IMR-90 (cell line): ENCODE measurements at regions not wholly inside any gene's neighbourhood (a gene's known extent, or its start where the extent isn't known, plus 50 kb on each side); places are given as distances from the start of the nearest gene placed in this dataset.

ENCODE experiments used
- ATAC-seq: fragments of 200-7000 bp; cut with Tn5 transposase; 2 replicates; pipeline ENCODE4 v1.9.1; 2020; ENCODE audit warnings: low read depth, mild to moderate bottlenecking, moderate library complexity
- BruUV-seq: library from RNA; stranded (reverse); fragments of 400-500 nt; replicated peaks from 2 replicates; lab custom pipeline; 2021; lab: Mats Ljungman, UMichigan
- CTCF ChIA-PET: fragments of 300-600 bp; formaldehyde crosslinking; extraction: SDS; loops from one replicate; lab custom pipeline; 2021; ENCODE audit warnings: antibody characterized with exemption; lab: Yijun Ruan, JAX
- POLR2A ChIA-PET: fragments of 300-600 bp; sonication (Branson Sonifier 250); formaldehyde crosslinking; loops from one replicate; lab custom pipeline; 2022; ENCODE audit warnings: antibody characterized with exemption; ENCODE audit not compliant: unreplicated experiment; lab: Charles Lee
- DNase-seq: peaks from one replicate; pipeline ENCODE4 v3.0.0; 2013
- H2AFZ ChIP-seq: replicated peaks from 2 replicates; pipeline ENCODE3; 2013; ENCODE audit warnings: low read length, mild to moderate bottlenecking; ENCODE audit not compliant: poor library complexity
- H2AK5ac ChIP-seq: 2 replicates; pipeline ENCODE4 v1.6.1; 2013; ENCODE audit warnings: low read depth, low read length, inconsistent platforms
- H2AK9ac ChIP-seq: replicated peaks from 2 replicates; pipeline ENCODE3; 2013; ENCODE audit warnings: mild to moderate bottlenecking, low read depth, low read length, moderate library complexity; ENCODE audit not compliant: poor library complexity
- H2BK120ac ChIP-seq: 2 replicates; pipeline ENCODE4 v1.6.1; 2013; ENCODE audit warnings: low read depth, low read length, inconsistent platforms
- H2BK15ac ChIP-seq: 3 replicates; pipeline ENCODE4 v1.6.1; 2013; ENCODE audit warnings: low read depth, low read length, inconsistent platforms
- H2BK20ac ChIP-seq: 2 replicates; pipeline ENCODE4 v1.6.1; 2013; ENCODE audit warnings: low read depth, mild to moderate bottlenecking, inconsistent platforms, low read length, moderate library complexity
- H2BK5ac ChIP-seq: 2 replicates; pipeline ENCODE4 v1.6.1; 2013; ENCODE audit warnings: mild to moderate bottlenecking, low read depth, low read length, inconsistent platforms; ENCODE audit not compliant: poor library complexity, severe bottlenecking
- H3K14ac ChIP-seq: replicated peaks from 2 replicates; pipeline ENCODE4 v1.6.1; 2013; ENCODE audit warnings: low read depth, low read length, inconsistent platforms
- H3K18ac ChIP-seq: 2 replicates; pipeline ENCODE4 v1.6.1; 2013; ENCODE audit warnings: low read depth, low read length, control low read depth
- H3K23ac ChIP-seq: 2 replicates; pipeline ENCODE4 v1.6.1; 2013; ENCODE audit warnings: low read depth, low read length, inconsistent platforms
- H3K27ac ChIP-seq: 2 replicates; pipeline ENCODE4 v1.5.1; 2013; ENCODE audit warnings: mild to moderate bottlenecking, control low read depth, low read length; ENCODE audit not compliant: insufficient read depth
- H3K27me3 ChIP-seq: 2 replicates; pipeline ENCODE4 v1.6.1; 2013; ENCODE audit warnings: low read length; ENCODE audit not compliant: control insufficient read depth, insufficient read depth
- H3K36me3 ChIP-seq: 2 replicates; pipeline ENCODE4 v1.6.1; 2013; ENCODE audit warnings: low read length, mixed read lengths; ENCODE audit not compliant: control insufficient read depth, insufficient read depth
- H3K4ac ChIP-seq: 2 replicates; pipeline ENCODE4 v1.6.1; 2013; ENCODE audit warnings: low read depth, low read length, inconsistent platforms
- H3K4me1 ChIP-seq: 2 replicates; pipeline ENCODE4 v1.6.1; 2013; ENCODE audit warnings: low read length, mixed read lengths; ENCODE audit not compliant: control insufficient read depth, insufficient read depth
- H3K4me2 ChIP-seq: 2 replicates; pipeline ENCODE4 v1.6.1; 2013; ENCODE audit warnings: low read depth, mild to moderate bottlenecking, control low read depth, low read length, moderate library complexity
- H3K4me3 ChIP-seq: 2 replicates; pipeline ENCODE4 v1.5.1; 2013; ENCODE audit warnings: low read depth, mild to moderate bottlenecking, control low read depth, low read length, moderate library complexity; ENCODE audit not compliant: insufficient read depth
- H3K56ac ChIP-seq: 2 replicates; pipeline ENCODE4 v1.6.1; 2013; ENCODE audit warnings: low read length, inconsistent platforms; ENCODE audit not compliant: insufficient read depth; ENCODE audit errors: extremely low read depth
- H3K79me1 ChIP-seq, 2 experiments: 2 replicates each; pipeline ENCODE4 v1.6.1; 2013; ENCODE audit warnings: low read length in 2 of 2, inconsistent platforms in 1 of 2, low read depth in 1 of 2
- H3K9ac ChIP-seq: 2 replicates; pipeline ENCODE4 v1.6.1; 2013; ENCODE audit warnings: low read depth, low read length, control low read depth
- H3K9me1 ChIP-seq: 2 replicates; pipeline ENCODE4 v1.6.1; 2013; ENCODE audit warnings: low read length, inconsistent platforms; ENCODE audit not compliant: insufficient read depth
- H3K9me3 ChIP-seq: 2 replicates; pipeline ENCODE4 v1.6.1; 2013; ENCODE audit warnings: low read length; ENCODE audit not compliant: control insufficient read depth, insufficient read depth
- H4K20me1 ChIP-seq: 2 replicates; pipeline ENCODE4 v1.6.1; 2013; ENCODE audit warnings: low read length, inconsistent platforms; ENCODE audit not compliant: insufficient read depth
- H4K5ac ChIP-seq: 2 replicates; pipeline ENCODE4 v1.6.1; 2013; ENCODE audit warnings: mild to moderate bottlenecking, low read depth, low read length, control low read depth
- H4K8ac ChIP-seq, 2 experiments: 2 replicates each; pipeline ENCODE4 v1.6.1; 2013; ENCODE audit warnings: low read depth in 2 of 2, low read length in 2 of 2, control low read depth in 1 of 2, inconsistent platforms in 1 of 2
- H4K91ac ChIP-seq: 2 replicates; pipeline ENCODE4 v1.6.1; 2013; ENCODE audit warnings: low read depth, low read length, inconsistent platforms; ENCODE audit not compliant: insufficient read depth
- BHLHE40 ChIP-seq: fragments of 150-350 bp; IDR thresholded peaks from 2 replicates; pipeline ENCODE4 v1.6.1; 2016; ENCODE audit warnings: mild to moderate bottlenecking, low read depth, low read length
- FOS ChIP-seq: fragments of 150-350 bp; IDR thresholded peaks from 2 replicates; pipeline ENCODE4 v1.6.1; 2016; ENCODE audit warnings: low read depth, low read length
- MAZ ChIP-seq: IDR thresholded peaks from 2 replicates; pipeline ENCODE4 v1.6.1; 2012; ENCODE audit warnings: low read depth, mild to moderate bottlenecking, low read length, improper control_type of control experiment, moderate library complexity, borderline replicate concordance
- NFE2L2 ChIP-seq: fragments of 150-350 bp; IDR thresholded peaks from 2 replicates; pipeline ENCODE4 v1.6.1; 2016; ENCODE audit warnings: low read depth, mild to moderate bottlenecking, low read length
- RAD21 ChIP-seq: IDR thresholded peaks from 2 replicates; pipeline ENCODE4 v1.6.1; 2012; ENCODE audit warnings: low read length, improper control_type of control experiment
- RCOR1 ChIP-seq: IDR thresholded peaks from 2 replicates; pipeline ENCODE4 v1.6.1; 2012; ENCODE audit warnings: mild to moderate bottlenecking, low read length, improper control_type of control experiment; ENCODE audit not compliant: insufficient replicate concordance
- RFX5 ChIP-seq: IDR thresholded peaks from 2 replicates; pipeline ENCODE4 v1.8.0; 2012; ENCODE audit warnings: low read depth, mild to moderate bottlenecking, low read length, moderate library complexity
- WGBS, 2 experiments: methylation state at CpG; one replicate each; pipeline versions ENCODE4 v1.1.5 to v1.1.7; 2013; ENCODE audit warnings: missing lambda C conversion rate in 2 of 2; ENCODE audit not compliant: insufficient read length in 1 of 2; ENCODE audit errors: extremely low coverage in 2 of 2; 5-methylcytosine and 5-hydroxymethylcytosine counted together
- dilution Hi-C: fragments of 300-500 bp; cut with HindIII; formaldehyde crosslinking; loops from one replicate; pipeline ENCODE4 v1.14.3; 2018; ENCODE audit warnings: low sequenced_read_pairs; ENCODE audit not compliant: unreplicated experiment
- in situ Hi-C: fragments of 300-500 bp; cut with MboI; formaldehyde crosslinking; loops from 3 replicates; pipeline ENCODE4 v1.14.3; 2019; ENCODE audit warnings: low sequenced_read_pairs, inconsistent platforms, mixed read lengths
- intact Hi-C: fragments of 100-400 bp; cut with micrococcal nuclease; formaldehyde crosslinking; loops from 2 replicates; pipeline ENCODE4 v1.10.0; 2022

DNA sequence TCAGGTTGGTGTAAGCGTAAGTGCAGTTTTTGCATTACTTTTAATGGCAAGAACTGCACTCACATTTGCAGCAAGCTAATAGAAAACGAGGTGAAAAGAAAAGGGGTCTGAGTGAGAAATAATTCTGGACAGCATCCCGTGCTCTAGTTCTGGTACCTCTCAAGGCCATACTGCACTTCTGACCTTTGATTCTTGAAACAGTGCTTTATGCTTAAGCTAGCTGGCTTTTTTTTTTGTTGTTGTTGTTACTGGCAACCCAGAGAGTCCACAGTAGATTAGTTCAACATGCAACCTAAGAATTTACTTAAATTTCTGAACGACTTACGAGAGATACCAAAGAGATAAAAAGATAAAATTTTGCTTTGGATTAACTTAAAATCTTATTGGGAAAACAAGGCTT lies 75.2 kb upstream of the PRKD1 start:
- H2AK5ac ChIP-seq = no peak overlapping the region
- no peaks in the 10 kb centered on the region for H3K4me1 ChIP-seq
- H3K4me2 ChIP-seq = no peak overlapping the region
- H4K91ac ChIP-seq = no peak overlapping the region
- no peaks in the 10 kb centered on the region for H4K20me1 ChIP-seq
- no peak overlapping the region for H4K5ac ChIP-seq
- no peak overlapping the region for H3K23ac ChIP-seq
- ChIA-PET POLR2A (no interaction called here), CTCF (no interaction called here)
- intact Hi-C loops = loop anchor here (5.0 to 10.0 kb wide), 3 partner anchors 291 to 978 kb away; no protein-coding TSS in a partner anchor
- no peaks in the 10 kb centered on the region for H3K36me3 ChIP-seq
- H2AFZ ChIP-seq = no peak overlapping the region
- H2AK9ac ChIP-seq = no peak overlapping the region
- no CpG with 5 or more reads among the region's 5 CpGs for WGBS, 2 experiments
- H3K27ac ChIP-seq = no peak overlapping the region
- BruUV-seq = no TSS peak
- H2BK120ac ChIP-seq = no peak overlapping the region
- H3K56ac ChIP-seq = no peak overlapping the region
- in situ Hi-C loops = loop anchor here (5.0 to 25.0 kb wide), 2 partner anchors 451 to 1241 kb away; partner anchors contain the start of gene FOXG1
- no peak overlapping the region for H4K8ac ChIP-seq
- H2BK5ac ChIP-seq = no peak overlapping the region
- no peak overlapping the region for H3K14ac ChIP-seq
- TF ChIP-seq RCOR1 = no peak
- TF ChIP-seq RAD21 = no peak
- no peak for TF ChIP-seq FOS
- no peak for TF ChIP-seq NFE2L2
- no peak for TF ChIP-seq MAZ
- no peak for TF ChIP-seq RFX5
- no peak for TF ChIP-seq BHLHE40
- no peaks in the 10 kb centered on the region for H3K9me3 ChIP-seq
- H3K4ac ChIP-seq = no peak overlapping the region
- ATAC-seq = no peak
- no peak overlapping the region; the same call in 2 of the 3 replicates for H2BK15ac ChIP-seq
- DNase-seq = no peak
- dilution Hi-C loops = no loop called here
- no peaks in the 10 kb centered on the region for H3K79me1 ChIP-seq
- no peaks in the 10 kb centered on the region for H3K27me3 ChIP-seq
- H2BK20ac ChIP-seq = no peak overlapping the region
- no peaks in the 10 kb centered on the region for H3K9me1 ChIP-seq
- no peak overlapping the region for H3K18ac ChIP-seq
- H3K9ac ChIP-seq = no peak overlapping the region
- H3K4me3 ChIP-seq = no peak overlapping the region
